ENCODE measurements at regions not wholly inside any gene's neighbourhood (a gene's known extent, or its start where the extent isn't known, plus 50 kb on each side); places are given as distances from the start of the nearest gene placed in this dataset.

DNA sequence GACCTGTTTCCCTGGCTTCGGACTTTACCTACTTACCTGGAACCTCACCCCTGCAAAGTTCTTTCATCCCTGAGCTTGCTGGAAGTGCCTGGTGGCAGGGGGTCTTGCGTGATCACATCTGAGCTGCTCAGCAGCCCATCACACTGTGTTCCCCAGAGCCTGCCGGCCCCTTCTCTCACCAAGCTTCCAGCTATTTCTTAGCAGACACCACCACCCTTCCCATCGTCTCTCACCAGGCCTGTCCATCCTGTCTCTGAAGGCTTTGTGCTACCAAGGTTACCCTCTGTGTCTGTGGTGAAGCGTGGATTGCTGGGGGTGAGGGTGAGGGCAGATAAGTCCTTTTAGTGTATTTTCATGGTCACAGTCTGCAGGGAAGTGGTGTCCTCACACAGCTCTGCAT is 78.8 kb upstream of the NRXN3 start:
- TF ChIP-seq, protein P1, sequence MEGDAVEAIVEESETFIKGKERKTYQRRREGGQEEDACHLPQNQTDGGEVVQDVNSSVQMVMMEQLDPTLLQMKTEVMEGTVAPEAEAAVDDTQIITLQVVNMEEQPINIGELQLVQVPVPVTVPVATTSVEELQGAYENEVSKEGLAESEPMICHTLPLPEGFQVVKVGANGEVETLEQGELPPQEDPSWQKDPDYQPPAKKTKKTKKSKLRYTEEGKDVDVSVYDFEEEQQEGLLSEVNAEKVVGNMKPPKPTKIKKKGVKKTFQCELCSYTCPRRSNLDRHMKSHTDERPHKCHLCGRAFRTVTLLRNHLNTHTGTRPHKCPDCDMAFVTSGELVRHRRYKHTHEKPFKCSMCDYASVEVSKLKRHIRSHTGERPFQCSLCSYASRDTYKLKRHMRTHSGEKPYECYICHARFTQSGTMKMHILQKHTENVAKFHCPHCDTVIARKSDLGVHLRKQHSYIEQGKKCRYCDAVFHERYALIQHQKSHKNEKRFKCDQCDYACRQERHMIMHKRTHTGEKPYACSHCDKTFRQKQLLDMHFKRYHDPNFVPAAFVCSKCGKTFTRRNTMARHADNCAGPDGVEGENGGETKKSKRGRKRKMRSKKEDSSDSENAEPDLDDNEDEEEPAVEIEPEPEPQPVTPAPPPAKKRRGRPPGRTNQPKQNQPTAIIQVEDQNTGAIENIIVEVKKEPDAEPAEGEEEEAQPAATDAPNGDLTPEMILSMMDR (IDR thresholded peaks at IDR 0.05) = no peak
- TF ChIP-seq POLR2A (IDR thresholded peaks at IDR 0.05) = no peak

All from adrenal gland (tissue), 5 donors.